ENCODE measurements at regions not wholly inside any gene's neighbourhood (a gene's known extent, or its start where the extent isn't known, plus 50 kb on each side); places are given as distances from the start of the nearest gene placed in this dataset.

DNA sequence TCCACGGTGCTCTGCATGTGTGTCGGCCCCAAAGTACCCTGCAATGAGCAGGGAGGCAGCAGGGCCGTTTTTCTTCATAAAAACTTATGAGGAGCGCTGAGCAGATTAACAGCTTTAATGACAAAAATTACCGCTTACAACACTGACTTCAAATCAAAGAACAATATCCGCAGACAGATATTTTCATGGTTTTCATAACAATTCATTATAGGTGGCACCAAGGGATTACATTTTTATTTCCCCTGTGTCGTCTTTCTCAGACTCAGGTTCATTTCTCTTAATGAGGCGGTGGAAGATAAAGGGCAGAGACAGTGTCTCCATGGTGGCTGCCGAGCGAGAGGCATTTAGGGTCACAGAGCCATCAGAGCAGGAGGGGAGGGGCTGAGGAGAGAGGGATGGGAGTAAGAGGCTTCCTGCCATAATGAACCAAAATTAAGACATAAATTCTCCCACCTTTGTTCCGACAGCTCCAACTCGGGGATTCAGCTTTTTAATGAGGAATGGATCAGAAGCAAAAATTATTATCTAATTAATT, 240.7 kb upstream of the CLINT1 start:
- in situ Hi-C loops (cut with MboI; ENCODE audit: low sequenced_read_pairs) = no loop called here

DNA sequence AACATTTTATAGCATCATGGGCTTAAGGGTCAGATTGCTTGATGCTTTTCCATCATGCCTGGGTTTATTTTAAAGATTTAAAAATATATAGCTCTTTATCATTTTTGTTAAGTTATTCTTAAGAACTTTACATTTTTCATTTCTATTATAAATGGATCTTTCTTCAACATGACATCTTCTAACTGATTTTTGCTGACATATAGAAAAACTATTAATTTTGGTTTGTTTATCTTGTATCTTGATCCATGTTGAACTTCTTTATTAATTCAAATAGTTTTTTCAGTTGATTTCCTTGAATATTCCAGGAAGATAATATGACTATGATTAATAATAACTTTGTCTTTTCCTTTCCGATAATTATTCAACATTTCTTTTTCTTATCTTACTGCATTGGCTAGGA, 237.9 kb upstream of the CLINT1 start:
- in situ Hi-C loops (cut with MboI; ENCODE audit: low sequenced_read_pairs) = no loop called here

DNA sequence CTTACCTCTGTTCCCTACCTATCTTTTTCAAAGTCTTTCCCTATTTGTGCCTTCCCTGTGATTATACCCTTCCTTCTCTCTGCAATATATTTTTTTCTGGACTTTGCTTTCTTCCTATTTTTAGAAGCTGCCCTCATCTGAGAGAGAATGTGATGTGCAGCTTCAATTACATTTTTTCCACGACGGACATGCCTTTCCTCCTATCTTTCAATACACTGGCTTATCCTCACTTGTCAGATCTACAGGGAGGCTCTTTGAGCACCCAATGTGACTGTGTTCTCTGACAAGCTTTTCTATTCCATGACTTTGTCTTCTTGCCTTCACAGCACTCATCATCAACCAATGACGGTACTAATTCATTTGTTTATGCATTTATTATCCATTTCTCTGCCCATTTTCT, 227.9 kb upstream of the CLINT1 start:
- in situ Hi-C loops (cut with MboI; ENCODE audit: low sequenced_read_pairs) = no loop called here

- in situ Hi-C loops (cut with MboI; ENCODE audit: low sequenced_read_pairs) = no loop called here
Measured at GRCh38 chr5:158084292-158084691, 225.3 kb upstream of the CLINT1 start.

- in situ Hi-C loops (cut with MboI; ENCODE audit: low sequenced_read_pairs) = no loop called here
Measured at GRCh38 chr5:158082696-158083287, 223.8 kb upstream of the CLINT1 start.

- in situ Hi-C loops (cut with MboI; ENCODE audit: low sequenced_read_pairs) = no loop called here
Measured at GRCh38 chr5:158080112-158080511, 221.2 kb upstream of the CLINT1 start.

GRCh38 chr5:158079097-158079496, 220.2 kb upstream of the CLINT1 start:
- in situ Hi-C loops (cut with MboI; ENCODE audit: low sequenced_read_pairs) = no loop called here

DNA sequence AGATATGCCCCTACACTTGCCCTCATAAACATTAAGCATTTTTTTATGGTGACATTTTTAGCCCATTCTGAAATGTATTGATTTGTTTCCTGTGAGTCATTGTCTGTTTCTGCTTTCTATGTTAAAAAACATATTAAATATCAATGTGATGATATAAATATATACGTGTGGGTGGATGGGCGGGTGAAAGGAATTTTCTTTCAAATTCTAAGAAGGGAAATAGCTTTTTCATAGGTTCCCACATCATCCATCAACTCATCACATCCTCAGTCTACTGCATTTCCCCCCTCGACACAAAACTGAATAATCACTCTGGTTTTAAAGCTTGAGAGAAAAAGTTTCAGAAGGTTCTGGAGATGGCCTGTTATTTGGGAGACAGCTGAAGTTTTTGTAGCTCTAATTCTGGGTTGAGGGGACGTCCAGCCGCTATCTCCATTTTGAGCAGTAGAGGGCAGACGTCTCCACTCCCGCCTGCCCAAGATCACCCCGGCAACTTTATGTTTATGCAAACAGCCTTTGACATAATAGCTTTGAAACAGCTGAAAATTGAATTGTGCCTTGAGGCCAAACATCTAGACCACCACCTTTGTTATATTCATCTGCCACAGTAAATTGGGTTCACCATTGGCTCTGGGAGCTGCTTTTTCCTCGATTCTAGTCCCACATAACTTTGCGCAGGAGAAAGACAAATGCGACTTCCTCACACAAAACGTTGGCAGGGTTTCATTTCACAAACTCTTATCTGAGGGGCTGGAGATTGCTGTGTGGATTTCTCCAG, 216.2 kb upstream of the CLINT1 start:
- in situ Hi-C loops (cut with MboI; ENCODE audit: low sequenced_read_pairs) = no loop called here

DNA sequence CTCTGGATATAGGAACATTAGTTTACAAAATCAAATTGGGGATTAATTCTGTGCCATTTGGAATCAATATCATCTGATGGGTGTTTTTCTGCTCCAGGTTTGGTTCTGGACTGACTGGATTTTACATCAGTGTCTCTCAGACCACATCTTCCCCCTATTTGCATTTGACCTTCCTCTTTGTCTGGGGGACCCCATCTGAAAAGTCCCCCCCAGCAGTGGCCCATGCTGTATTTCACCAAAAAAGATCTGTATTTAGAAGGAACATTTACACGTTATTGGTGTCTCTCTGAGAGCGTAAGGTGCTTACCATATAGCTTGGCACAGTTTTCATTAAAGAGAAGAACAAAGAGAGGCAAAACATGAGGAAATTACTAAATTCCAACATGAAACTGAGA, 215.6 kb upstream of the CLINT1 start:
- in situ Hi-C loops (cut with MboI; ENCODE audit: low sequenced_read_pairs) = no loop called here

DNA sequence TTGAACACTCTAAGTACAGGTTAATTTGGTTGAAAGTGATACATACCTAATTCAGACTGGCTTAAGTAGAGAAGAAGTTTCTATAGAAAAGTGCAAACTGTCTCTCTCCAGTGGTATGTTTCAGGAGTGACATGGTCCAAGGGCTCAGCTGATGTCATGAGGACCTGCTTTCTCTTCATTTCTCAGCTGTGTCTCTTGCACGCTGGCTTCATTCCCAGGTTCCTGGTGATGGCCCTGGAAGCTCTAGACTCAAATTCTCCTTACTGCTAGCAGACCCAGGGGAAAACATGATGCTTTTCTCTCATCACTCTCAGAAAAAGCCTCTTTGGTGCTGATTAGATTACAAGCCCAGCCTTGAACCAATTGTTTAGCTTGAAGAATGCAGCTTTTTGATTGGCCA, 211.9 kb upstream of the CLINT1 start:
- in situ Hi-C loops (cut with MboI; ENCODE audit: low sequenced_read_pairs) = no loop called here

- in situ Hi-C loops (cut with MboI; ENCODE audit: low sequenced_read_pairs) = no loop called here
Measured at GRCh38 chr5:158069838-158070237, 210.9 kb upstream of the CLINT1 start.

DNA sequence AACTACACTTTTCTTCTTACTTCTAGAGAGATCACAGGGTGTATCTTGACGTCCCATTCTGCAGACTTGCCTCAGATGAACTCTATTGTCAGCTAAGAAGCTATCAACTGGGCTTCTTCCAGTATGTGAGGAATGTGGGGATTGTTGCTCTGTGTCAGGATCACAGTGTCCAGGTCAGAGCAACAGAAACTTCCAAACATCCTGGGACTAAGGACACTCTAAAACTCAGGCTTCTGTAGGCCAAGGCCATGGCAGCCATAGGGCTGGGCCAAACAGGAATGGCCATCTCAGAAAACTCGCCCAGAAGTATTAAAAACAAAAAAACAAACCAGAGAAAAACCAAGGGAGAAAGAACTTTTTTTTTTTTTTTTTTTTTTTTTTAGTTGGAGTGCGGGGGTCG, 210.0 kb upstream of the CLINT1 start:
- in situ Hi-C loops (cut with MboI; ENCODE audit: low sequenced_read_pairs) = no loop called here

DNA sequence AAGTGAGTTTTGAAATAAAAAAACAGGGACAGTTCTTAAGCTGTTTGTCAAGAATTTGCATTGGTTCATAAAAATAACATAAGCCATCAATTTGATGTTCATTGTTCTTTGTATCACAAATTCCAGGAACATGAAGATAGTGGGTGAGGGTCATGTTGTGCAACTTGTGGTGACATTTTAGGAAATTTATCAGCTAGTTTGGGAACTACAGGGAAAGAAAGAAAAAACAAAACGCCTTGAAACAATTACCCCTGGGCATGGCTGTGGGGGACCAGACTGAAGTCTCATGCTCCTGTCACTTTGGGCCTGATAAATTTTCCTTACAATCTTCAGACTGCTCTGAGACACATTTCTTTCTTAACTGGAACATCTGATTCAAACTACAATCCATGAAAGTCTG, 207.1 kb upstream of the CLINT1 start:
- in situ Hi-C loops (cut with MboI; ENCODE audit: low sequenced_read_pairs) = no loop called here

GRCh38 chr5:158064334-158065123, 205.6 kb upstream of the CLINT1 start:
- in situ Hi-C loops (cut with MboI; ENCODE audit: low sequenced_read_pairs) = no loop called here

GRCh38 chr5:158063052-158063451, 204.1 kb upstream of the CLINT1 start:
- in situ Hi-C loops (cut with MboI; ENCODE audit: low sequenced_read_pairs) = no loop called here

DNA sequence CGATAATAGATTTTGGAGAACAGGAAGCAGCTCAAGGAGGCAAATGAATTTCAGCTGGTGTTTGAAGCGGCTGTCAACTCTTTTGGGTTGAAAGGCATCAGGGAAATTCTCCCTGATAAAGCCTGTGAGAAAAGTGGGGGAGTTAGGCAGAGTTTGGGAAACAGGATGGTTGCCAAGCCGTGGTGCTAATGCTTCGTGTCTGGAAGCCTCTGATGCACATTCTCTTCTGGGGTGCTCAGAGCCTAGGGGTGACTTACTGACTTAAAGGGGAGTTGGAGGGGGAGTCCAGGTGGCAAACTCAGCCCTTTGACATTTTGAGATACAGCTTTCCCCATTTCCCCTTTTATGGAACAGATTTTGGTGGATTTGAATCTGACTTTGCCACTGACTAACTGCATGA, 202.5 kb upstream of the CLINT1 start:
- in situ Hi-C loops (cut with MboI; ENCODE audit: low sequenced_read_pairs) = no loop called here

GRCh38 chr5:158060212-158060611, 201.3 kb upstream of the CLINT1 start:
- in situ Hi-C loops (cut with MboI; ENCODE audit: low sequenced_read_pairs) = no loop called here

GRCh38 chr5:158058208-158059120, 199.5 kb upstream of the CLINT1 start:
- in situ Hi-C loops (cut with MboI; ENCODE audit: low sequenced_read_pairs) = no loop called here

DNA sequence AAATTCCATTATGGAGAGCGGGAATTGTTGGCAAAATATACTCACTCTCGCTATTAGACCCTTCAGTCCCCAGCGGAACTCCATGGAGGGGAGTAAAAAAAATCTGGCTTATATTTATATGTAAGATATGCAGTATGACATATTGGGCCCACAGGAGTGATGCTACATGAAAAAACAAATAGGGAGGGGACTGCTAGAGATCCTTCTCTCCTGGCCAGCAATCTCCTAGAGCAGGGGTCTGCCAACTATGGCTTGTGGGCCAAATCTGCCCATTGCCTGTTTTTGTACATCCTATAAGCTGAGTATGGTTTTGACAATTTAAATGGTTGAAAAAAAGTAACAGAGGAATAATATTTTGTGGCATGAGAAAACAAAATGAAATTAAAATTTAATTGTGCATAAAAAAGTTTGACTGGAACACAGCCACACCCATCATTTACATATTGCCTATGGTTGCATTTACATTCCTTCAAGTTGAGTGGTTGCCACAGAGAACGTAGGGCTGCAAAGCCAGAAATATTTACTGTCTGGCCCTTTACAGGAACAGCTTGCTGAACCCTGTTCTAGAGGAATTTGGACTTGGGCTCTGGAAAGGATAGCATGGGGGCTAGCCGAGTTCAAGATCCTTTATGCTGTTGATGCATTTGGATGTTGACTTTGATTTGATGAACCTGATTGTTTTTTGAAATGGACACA, 197.3 kb upstream of the CLINT1 start:
- in situ Hi-C loops (cut with MboI; ENCODE audit: low sequenced_read_pairs) = no loop called here

DNA sequence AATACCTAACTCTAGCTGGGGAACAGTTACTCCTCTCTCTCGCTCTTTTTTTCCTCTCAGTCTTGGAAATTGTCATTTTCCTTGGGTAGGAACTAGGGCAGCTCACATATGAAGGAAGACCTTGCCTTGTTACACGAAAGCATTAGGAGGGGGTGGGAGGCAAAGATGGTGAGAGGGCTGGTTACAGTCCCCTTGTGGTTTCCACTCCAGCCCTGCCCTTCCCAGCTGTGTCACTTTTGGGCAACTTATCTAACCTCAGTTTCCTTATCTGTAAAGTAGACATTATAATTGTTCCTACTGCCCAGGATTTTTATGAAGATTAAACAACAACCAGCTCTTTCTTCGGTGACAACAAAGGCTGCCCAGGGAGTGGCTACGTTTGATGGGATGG, 196.2 kb upstream of the CLINT1 start:
- in situ Hi-C loops (cut with MboI; ENCODE audit: low sequenced_read_pairs) = no loop called here

All from HL-60/S4 treated with phorbol 12-myristate 13-acetate at 8.2 ng/mL for 4 days and 3 days (cell line).